RCC 7860 (cell line): ENCODE measurements at regions not wholly inside any gene's neighbourhood (a gene's known extent, or its start where the extent isn't known, plus 50 kb on each side); places are given as distances from the start of the nearest gene placed in this dataset.
A peak's percentile ranks its signal among the peaks of the same experiment; 100 is the strongest.
"Not testable (repeated sequence)": the region's sequence is repeated elsewhere in the genome, so short reads cannot be mapped to it uniquely, and the experiment has no call there.

Experiments
- DNase-seq: peaks from one replicate; pipeline ENCODE4 v3.0.0-alpha.2; 2015; ENCODE audit warnings: low spot score
- FAIRE-seq: peaks from 2 replicates; lab custom pipeline; 2012; peaks lifted over from hg19 to GRCh38; lab: Jason Lieb, UNC

DNA sequence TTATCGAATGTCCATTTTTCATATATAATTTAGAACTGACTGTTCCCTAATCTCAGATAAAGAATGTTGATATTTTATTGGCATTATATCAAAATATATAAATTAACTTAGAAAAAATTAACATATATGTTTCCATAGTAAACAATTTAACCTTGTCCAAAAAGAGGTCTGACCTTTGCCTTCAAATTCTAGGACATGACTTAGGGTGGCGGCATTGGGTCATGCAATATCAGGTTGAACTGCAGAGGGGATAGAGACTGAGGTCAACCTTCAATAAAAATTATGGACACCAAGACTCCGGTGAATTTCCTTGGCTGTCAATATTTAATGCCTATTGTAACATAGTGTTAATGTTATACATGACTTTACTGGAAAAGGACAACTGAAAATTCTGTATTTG is 199.8 kb downstream of the RPL10L start:
- DNase-seq (no peak), FAIRE-seq (no peak)

DNA sequence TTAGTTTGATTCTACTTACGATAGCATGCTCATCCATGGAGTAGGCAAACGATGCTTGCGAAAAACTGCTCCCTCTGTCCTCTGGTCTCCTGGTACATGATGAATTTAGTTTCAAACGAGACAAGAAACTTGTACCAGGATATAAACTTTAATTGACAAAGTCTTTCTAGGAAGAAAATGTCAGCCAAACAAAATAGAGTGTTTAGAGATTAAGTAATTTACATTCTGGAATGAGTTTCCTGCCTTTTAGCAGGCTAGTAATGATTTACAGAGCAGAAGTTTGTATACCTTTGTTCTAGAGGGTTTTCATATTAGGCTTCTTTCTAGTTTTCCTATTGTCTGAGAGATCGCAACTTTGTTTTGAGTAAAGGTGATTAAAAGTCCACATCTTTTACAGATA is 206.9 kb downstream of the RPL10L start:
- DNase-seq = no peak

DNA sequence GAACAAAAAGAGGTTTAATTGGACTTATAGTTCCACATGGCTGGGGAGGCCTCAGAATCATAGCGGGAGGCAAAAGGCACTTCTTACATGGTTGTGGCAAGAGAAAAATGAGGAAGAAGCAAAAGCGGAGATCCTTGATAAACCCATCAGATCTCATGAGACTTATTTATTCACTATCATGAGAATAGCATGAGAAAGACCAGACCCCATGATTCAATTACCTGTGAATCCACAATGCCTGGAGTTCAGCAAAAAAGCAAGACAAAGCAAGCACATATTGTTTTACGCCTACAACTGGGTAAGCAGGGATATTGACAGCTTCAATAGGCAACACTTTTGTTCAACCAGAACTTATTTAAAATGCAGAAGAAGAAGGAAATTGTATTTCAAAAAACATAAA is 218.2 kb downstream of the RPL10L start:
- DNase-seq = no peak
- FAIRE-seq = no peak

More for the DNA sequence above, 206.9 kb downstream of the RPL10L start:
- FAIRE-seq = no peak

DNA sequence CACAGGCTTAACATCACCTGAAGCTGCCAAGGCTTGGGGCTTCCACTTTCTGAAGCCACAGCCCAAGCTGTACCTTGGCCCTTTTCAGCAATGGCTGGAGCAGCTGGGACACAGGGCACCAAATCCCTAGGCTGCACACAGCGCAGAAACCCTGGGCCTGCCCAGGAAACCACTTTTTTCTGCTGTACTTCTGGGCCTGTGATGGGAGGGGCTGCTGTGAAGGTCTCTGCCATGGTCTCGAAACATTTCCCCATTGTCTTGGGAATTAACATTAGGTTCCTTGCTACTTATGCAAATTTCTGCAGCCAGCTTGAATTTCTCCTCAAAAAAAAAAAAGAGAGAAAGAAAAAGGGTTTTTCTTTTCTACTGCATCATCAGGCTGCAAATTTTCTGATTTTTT is 219.1 kb downstream of the RPL10L start:
- FAIRE-seq (no peak), DNase-seq (no peak)

DNA sequence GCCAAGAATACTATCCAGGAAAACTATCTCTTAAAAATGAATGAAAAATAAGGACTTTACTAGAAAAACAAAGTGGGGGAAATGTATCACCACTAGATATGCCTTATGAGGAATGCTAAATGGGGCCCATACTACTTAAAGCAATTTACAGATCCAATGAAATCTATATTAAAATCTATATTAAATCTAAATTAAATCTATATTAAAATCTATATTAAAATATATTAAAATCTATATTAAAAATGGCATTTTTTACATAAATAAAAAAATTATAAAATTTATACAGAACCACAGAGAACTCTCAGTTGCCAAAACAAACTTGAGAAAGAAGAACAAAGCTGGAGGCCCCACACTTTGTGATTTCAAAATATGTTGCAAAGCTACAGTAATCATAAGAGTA is 234.5 kb downstream of the RPL10L start:
- DNase-seq = no peak
- no peak for FAIRE-seq

DNA sequence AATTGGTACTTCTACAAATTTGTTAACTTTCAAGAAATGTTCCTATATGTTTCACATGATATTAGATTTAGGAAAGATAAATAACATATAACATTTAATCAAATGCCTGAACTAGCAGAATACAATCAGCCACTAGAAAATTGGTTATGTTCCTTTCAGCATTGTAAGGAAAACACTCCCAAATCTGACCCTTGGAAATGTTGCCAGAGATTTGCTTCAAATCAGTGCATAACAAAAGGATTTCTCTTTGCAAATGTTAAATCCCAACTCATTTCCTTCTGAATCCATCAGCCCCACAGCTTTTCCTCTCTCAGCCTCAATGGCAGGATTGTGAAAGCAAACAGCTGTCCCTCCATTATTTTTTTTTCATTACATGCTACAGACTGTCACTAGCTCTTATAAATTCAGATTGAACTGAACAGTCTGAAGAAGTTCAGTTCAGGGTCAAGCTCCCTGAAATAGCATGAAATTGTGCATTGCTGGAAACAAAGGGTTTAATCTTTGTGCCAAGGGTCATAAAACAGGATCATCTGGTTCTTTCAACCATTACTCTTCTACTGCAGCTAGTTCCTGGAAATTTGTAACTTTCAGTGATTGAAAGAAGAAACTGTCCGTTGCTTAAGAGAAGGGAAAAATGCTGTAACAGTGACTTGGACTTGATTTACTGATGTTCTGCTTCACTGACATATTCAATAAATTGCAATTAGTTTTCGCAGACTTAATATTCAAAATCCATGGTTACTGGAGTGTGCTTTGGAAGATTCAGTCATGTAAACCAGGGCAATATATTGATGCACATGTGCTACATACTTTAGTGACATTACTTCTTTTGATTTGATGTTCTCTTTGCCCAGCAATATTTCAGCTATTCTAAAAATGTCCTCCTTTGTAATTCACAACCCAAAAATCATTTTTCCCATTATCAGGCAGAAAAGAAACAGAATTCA is 246.4 kb downstream of the RPL10L start:
- DNase-seq (no peak), FAIRE-seq (no peak)

DNA sequence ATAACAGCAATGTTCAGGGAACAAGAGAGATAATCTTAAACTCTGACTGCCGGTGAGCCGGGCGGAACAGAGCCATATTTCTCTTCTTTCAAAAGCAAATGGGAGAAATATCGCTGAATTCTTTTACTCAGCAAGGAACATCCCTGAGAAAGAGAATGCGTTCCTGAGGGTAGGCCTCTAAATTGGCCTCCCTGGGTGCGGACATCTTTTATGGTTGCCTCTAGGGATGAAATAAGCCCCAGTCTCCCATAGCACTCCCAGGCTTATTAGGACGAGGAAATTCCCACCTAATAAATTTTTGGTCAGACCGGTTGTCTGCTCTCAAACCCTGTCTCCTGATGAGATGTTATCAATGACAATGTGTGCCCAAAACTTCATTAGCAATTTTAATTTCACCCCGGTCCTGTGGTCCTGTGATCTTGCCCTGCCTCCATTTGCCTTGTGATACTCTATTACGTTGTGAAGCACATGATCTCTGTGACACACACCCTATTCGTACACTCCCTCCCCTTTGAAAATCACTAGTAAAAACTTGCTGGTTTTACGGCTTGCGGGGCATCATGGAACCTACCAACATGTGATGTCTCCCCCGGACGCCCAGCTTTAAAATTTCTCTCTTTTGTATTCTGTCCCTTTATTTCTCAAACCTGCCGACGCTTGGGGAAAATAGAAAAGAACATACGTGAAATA is 249.4 kb downstream of the RPL10L start:
- DNase-seq, FAIRE-seq: not testable (repeated sequence)

DNA sequence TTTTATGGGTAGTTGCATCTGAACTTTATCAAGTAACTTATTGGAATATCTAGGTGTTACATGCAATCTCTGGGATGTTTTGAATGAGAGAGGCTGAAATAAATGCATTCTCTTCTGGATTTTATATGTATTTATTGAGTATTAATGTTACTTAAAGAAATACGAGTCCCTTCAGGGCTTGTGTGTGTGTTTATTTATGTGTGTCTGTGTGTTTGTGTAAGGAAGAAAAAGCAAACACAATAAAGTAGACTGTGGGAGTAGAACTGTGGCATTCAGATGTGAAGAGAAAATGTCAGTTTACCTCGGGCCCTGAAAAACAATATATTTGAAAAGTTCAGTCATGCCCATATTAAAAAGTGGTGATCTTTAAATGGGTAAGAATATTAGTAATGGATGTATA is 250.5 kb downstream of the RPL10L start:
- FAIRE-seq (no peak), DNase-seq (no peak)

DNA sequence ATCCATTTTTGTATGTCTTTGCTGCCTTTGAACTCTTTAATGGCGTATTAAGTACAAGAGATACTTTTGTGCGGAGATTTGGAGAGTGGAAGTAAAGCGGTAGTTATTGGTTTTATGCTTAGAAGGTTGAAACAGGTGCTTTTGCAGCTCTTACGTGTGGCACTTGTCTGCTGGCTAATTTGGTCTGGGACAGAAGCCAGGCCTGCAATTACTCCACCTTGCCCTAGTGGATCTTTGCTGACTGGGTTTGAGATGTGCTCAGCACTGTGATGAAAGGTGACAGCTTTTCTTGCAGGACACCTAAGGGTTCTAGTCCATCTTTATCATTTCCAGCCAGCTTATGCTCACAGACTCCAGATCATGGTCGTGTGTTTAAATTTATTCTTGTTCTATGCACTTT is 252.5 kb downstream of the RPL10L start:
- DNase-seq (no peak), FAIRE-seq (no peak)

DNA sequence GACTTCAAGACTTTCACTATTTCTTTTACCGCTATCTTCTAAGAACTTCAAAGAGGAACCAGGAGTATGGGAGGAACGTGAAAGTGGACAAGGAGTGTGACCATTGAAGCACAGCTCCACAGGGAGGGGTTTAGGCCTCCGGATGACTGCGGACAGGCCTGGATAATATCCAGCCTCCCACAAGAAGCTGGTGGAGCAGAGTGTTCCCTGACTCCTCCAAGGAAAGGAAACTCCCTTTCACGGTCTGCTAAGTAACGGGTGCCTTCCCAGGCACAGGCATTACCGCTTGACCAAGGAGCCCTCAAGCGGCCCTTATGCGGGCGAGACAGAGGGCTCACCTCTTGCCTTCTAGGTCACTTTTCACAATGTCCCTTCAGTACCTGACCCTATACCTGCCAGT is 267.0 kb downstream of the RPL10L start:
- no peak for FAIRE-seq
- DNase-seq = peak; percentile 15

DNA sequence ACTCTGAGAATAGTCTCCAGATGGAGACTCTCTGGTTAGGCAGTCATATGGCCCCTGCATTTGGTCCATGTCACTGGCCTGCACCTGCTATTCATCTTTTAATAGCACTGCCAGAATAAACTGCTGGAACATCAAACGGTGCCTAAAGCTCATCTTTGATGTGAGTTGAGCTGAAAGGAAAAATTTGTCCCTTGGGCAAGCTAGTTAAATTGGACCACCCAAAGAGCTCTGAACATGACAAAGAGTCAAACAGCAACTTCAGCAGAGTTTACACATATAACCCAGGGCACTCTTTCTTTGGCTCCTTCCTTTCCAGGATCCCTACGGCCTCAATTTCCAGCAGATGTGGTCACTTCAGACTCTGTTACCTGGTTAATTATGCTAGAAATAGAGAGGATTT is 269.9 kb downstream of the RPL10L start:
- FAIRE-seq (no peak), DNase-seq (no peak)

DNA sequence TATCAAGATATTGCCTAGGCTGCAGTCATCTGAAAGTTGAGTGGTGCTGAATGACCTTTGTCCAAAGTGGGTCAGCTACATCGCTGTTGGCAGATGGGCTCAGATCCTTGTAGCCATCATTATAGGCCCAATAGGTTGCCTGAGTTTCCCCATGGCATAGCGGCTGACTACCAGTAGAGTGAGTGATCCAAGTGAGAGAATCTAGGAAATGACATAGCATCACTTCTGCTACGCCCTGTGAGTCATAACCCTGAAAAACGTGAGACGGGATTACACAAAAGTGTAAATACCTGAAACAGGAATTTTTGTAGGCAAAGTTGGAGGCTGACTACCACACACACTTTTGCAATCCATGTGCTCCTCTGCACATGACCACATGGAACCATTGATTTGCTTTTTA is 273.3 kb downstream of the RPL10L start:
- DNase-seq (no peak), FAIRE-seq (no peak)

DNA sequence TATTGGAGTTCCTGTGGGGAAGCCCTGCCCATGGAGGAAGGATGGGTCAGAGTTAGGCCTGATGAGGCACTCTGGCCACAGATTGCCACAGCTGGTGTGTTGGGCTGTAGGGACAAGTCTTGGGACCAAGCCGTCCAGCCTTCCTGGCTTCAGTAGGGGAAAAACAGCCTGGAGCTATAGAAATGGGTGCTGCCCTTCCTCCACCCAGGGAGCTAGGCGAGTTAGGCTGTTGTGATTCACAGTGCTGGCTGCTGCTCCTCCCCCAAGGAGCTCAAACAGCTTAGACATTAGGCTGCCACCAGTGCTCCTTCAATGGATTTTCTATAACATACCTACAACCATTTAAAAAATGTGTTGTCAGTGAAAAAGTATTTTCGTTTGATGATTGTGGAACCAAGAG is 274.3 kb downstream of the RPL10L start:
- FAIRE-seq (no peak), DNase-seq (no peak)

DNA sequence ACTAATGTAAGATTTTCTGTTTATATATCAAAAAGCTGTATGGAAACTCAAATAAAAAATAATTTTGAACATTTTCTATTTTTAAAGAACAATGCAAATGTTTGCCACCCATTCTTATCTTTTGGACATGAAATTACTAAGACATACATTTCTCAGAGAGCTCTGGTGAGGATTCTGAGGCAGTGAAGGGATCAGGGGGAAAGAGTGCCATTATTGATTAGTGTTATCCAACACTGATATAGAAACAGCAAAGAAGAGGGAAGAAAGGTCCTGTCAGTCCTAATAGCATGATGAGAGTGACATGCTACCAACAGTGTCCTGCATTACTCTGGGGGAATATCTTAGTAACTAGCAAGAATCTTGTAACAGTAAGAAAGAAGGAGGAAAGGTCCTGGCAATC is 282.2 kb downstream of the RPL10L start:
- DNase-seq = no peak
- FAIRE-seq = no peak

DNA sequence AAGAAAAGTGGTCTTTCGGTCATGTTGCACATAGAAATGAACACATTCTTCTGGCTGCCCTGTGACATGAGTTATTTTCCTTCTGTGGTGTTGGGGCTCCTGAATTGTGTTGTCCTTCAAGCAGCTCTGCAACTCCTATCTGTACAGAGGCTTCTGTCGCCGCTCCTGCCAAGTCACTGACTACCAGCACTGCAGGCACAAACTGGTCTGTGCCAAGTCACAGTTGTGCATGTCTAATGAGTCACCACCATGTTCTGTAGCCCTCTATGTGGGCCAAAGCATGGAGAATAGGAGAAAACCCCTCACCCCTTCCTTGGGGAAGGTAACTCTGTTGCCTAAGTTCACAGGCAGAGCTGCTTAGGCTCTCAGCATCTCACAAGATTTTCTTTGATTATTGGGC is 283.3 kb downstream of the RPL10L start:
- FAIRE-seq (no peak), DNase-seq (no peak)

DNA sequence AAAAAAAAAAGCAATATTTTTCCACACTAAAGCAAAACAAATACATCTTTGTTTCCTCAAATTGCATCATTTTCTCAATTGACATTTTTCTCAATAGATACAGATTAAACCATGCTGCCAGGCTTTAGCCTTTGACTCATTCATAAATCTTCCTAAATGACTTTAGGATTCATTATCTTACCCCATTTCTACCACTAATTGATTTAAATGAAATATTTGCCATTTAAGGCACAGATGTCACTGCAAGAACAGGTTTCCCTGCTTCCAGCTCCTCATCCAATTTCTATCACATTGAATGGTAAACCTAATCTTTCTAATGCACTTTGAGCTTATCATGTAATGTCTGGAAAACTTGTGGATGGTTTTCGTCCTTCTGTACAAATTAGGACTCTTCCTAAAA is 298.7 kb downstream of the RPL10L start:
- DNase-seq = no peak
- no peak for FAIRE-seq

DNA sequence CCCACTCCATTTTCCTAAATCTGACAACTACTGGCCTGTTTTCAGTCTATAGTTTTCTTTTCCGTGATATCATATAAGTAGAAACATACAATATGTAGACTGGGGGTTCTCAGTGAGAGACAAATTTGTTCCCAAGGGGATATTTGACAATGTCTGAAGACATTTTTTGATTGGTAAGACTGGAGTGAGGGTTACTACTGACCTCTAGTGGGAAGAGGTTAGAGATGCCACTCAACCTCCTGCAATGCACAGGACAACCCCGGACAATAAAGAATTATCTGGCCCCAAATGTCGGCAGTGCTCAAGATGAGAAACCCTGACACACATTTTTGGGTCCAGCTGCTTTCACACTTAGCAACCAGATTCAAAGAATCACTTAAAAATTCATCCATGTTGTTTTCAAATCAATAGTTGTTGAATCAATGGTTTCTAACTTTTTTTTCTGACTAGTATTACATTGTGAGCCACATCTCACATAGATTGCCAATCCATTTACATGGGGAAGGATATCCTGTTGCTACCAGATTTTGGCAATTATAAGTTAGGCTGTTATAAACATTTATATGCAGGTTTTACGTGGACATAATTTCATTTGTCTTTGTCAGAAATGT is 307.1 kb downstream of the RPL10L start:
- DNase-seq (peak; percentile 9), FAIRE-seq (no peak)

DNA sequence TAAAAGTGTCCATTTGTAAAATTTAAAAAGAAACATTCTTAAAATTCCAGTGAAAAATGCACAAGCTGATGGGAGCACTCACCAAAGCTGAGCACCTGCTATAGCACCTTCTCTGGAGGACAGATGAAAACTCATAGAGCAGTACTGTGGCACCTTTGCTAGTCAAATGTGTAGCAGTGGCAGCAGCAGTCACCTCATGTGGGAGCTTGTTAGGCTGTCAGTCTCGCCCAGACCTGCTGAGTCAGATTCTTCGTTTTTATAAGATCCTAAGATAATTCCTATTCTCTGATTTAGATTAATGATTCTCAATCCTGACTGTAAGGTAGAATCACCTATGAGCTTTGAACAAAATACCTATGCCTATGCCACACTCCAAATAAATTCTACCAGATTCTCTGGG is 325.8 kb downstream of the RPL10L start:
- DNase-seq (no peak), FAIRE-seq (no peak)

DNA sequence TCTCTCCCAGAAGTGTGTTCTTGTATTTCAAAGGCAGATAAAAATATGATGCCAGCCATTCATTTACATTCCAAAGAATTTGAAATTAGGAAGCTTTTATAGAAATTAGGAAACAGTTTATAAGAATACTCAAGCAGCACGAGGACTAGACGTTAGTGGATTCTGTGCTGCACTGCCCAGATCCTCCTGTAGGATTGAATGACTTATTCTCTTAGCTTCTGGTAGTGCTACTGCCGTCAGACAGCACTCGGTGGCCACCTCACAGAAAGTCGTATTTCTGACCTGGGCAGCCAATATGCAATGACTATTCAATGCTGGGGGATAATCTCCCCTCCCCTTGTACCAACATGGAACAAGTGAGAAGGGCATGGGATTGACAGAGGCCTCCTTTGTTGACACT is 326.4 kb downstream of the RPL10L start:
- DNase-seq (no peak), FAIRE-seq (no peak)

DNA sequence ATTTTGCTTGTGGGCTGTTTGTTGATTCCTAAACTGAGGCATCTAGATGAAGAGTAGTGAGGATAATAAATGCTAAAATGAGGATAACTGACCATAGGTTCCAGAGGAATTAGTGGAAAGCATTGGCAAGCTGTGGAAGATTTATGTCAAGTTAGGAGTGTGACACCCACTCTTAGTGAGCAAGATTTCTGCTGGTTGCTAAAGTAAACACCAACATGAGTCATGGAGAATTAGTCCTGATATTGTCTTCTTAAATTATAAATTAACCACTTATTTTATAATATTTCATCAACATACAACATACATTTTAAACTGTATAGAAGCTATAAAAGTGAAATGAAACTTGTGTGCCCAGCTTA is 328.2 kb downstream of the RPL10L start:
- FAIRE-seq = no peak
- DNase-seq = no peak

DNA sequence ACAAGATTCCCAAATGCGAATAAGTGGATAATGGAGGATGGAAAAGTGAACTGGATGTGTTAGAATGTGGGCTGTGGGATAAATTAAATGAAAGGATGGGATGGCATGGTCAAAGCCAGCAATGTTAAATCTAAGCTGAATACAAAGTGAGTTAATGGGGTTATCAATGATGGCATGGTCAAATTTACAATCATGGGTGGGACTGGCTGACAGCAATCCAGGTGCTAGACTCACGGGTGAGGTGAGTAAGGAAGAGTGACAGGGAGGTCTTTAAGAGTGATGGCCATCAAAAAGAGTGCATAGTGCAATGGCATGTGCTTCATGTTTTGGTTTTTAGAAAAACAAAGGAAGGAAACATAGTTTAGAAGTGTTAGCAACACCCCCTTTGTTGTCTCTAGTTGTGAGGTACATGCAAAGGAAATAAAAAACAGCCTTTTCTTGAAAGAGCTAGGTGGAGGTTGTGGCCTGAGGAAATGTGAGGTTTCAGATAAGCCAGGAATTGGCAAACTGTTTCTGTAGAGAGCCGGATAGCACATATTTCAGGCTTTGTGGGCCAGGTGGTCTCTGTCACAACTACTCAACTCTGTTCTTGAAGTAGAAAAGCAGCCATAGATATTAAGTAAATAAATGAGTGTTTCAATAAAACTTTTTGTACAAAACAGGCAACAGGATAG is 328.7 kb downstream of the RPL10L start:
- FAIRE-seq (no peak), DNase-seq (no peak)
